A673 (cell line): ENCODE measurements at regions not wholly inside any gene's neighbourhood (a gene's known extent, or its start where the extent isn't known, plus 50 kb on each side); places are given as distances from the start of the nearest gene placed in this dataset.

ENCODE experiments used
- BruUV-seq: library from RNA; stranded (reverse); fragments of 400-500 nt; replicated peaks from 2 replicates; lab custom pipeline; 2021; lab: Mats Ljungman, UMichigan
- CTCF ChIA-PET: fragments of 300-600 bp; sonication (Branson Sonifier 250); formaldehyde crosslinking; loops from one replicate; lab custom pipeline; 2022; ENCODE audit warnings: antibody characterized with exemption; lab: Charles Lee
- POLR2A ChIA-PET: fragments of 300-600 bp; sonication (Branson Sonifier 250); formaldehyde crosslinking; loops from one replicate; lab custom pipeline; 2022; ENCODE audit warnings: antibody characterized with exemption; ENCODE audit not compliant: low non-redundant PET; lab: Charles Lee
- DNase-seq: peaks from one replicate; pipeline ENCODE4 v3.0.0-alpha.2; 2015; ENCODE audit warnings: low spot score
- H3K27ac ChIP-seq: fragments of 200-600 bp; sonication (generic); 2 replicates; pipeline ENCODE4 v1.5.1; 2016; ENCODE audit warnings: mixed run types, low read depth, mild to moderate bottlenecking, mixed read lengths, antibody characterized with exemption, low read length; ENCODE audit not compliant: poor library complexity, severe bottlenecking
- H3K27me3 ChIP-seq: fragments of 200-600 bp; sonication (generic); replicated peaks from 2 replicates; pipeline ENCODE4 v1.6.1; 2017; ENCODE audit warnings: mixed run types, low read depth, mild to moderate bottlenecking, mixed read lengths, antibody characterized with exemption, low read length; ENCODE audit not compliant: insufficient read depth, poor library complexity
- H3K36me3 ChIP-seq: fragments of 200-600 bp; sonication (generic); 2 replicates; pipeline ENCODE4 v1.6.1; 2016; ENCODE audit warnings: mixed run types, mild to moderate bottlenecking, mixed read lengths, antibody characterized with exemption, low read length; ENCODE audit not compliant: insufficient read depth, poor library complexity, severe bottlenecking
- H3K4me1 ChIP-seq: fragments of 200-600 bp; sonication (generic); 2 replicates; pipeline ENCODE4 v1.6.1; 2017; ENCODE audit warnings: mixed run types, mild to moderate bottlenecking, mixed read lengths, antibody characterized with exemption, low read length; ENCODE audit not compliant: insufficient read depth, poor library complexity, severe bottlenecking
- H3K4me3 ChIP-seq: fragments of 200-600 bp; sonication (generic); 2 replicates; pipeline ENCODE4 v1.5.1; 2016; ENCODE audit warnings: low read depth, mixed run types, mild to moderate bottlenecking, mixed read lengths, low read length; ENCODE audit not compliant: poor library complexity, severe bottlenecking
- H3K9me3 ChIP-seq: fragments of 200-600 bp; sonication (generic); 2 replicates; pipeline ENCODE4 v1.6.1; 2016; ENCODE audit warnings: mixed run types, low read depth, mild to moderate bottlenecking, mixed read lengths, antibody characterized with exemption, low read length; ENCODE audit not compliant: poor library complexity, severe bottlenecking
- EZH2 ChIP-seq: fragments of 200-600 bp; sonication (generic); IDR thresholded peaks from 2 replicates; pipeline ENCODE4 v1.6.1; 2017; ENCODE audit warnings: borderline replicate concordance, low read depth, mild to moderate bottlenecking, mixed read lengths, antibody characterized with exemption, low read length; ENCODE audit not compliant: poor library complexity, severe bottlenecking
- intact Hi-C: fragments of 100-400 bp; cut with micrococcal nuclease; formaldehyde crosslinking; loops from one replicate; pipeline ENCODE4 v1.10.0; 2022; ENCODE audit not compliant: unreplicated experiment
- TF ChIP-seq, protein P1 (sequence below): fragments of 300-800, 200-600 bp; sonication (generic); conservative IDR thresholded peaks from 2 replicates; pipeline ENCODE4 v1.5.1; 2017; ENCODE audit warnings: low read depth, mild to moderate bottlenecking, antibody characterized with exemption, low read length, moderate library complexity, mixed read lengths

- TF ChIP-seq EZH2, result no peak
- TF ChIP-seq, protein P1, sequence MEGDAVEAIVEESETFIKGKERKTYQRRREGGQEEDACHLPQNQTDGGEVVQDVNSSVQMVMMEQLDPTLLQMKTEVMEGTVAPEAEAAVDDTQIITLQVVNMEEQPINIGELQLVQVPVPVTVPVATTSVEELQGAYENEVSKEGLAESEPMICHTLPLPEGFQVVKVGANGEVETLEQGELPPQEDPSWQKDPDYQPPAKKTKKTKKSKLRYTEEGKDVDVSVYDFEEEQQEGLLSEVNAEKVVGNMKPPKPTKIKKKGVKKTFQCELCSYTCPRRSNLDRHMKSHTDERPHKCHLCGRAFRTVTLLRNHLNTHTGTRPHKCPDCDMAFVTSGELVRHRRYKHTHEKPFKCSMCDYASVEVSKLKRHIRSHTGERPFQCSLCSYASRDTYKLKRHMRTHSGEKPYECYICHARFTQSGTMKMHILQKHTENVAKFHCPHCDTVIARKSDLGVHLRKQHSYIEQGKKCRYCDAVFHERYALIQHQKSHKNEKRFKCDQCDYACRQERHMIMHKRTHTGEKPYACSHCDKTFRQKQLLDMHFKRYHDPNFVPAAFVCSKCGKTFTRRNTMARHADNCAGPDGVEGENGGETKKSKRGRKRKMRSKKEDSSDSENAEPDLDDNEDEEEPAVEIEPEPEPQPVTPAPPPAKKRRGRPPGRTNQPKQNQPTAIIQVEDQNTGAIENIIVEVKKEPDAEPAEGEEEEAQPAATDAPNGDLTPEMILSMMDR, result peak; percentile 24; the same call in 1 of the 2 replicates
- Histone ChIP-seq H3K4me3 (no peak overlapping the region), H3K9me3 (no peaks in the 10 kb centered on the region), H3K36me3 (no peaks in the 10 kb centered on the region), H3K27ac (no peak overlapping the region), H3K27me3 (no peaks in the 10 kb centered on the region), H3K4me1 (no peaks in the 10 kb centered on the region)
- BruUV-seq, result no TSS peak
- intact Hi-C loops, result no loop called here
- DNase-seq, result no peak
- ChIA-PET POLR2A (no interaction called here), CTCF (no interaction called here)
These were observed 488.5 kb downstream of the QKI start for GRCh38 chr6:163902993-163903392.

DNA sequence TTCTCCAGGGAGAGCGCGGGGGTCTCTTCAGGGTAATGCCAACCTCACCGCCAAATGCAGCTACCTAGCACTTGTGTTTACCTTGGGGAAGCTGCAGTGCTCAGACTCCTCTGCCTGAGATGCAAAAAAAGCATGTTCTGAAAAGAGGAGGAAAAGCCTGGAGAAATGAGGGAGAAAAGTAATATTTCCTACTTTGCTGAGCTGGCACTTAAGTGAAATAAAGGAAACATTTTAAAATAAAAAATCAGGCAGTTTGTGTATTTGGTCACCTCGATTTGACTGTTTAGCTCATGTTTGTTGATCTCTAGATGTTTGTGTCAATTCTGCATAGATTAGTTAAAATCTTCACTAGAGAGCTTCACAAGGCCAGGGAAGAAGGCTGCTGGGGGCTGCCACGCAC, 487.2 kb downstream of the QKI start:
- no peak for DNase-seq
- intact Hi-C loops, result no loop called here
- Histone ChIP-seq H3K27ac (no peak overlapping the region), H3K9me3 (no peaks in the 10 kb centered on the region), H3K4me3 (no peak overlapping the region), H3K4me1 (no peaks in the 10 kb centered on the region), H3K27me3 (no peaks in the 10 kb centered on the region), H3K36me3 (no peaks in the 10 kb centered on the region)
- CTCF ChIA-PET, result interaction anchor here (0.7 kb wide), 1 partner anchor 475 kb away, joined by 6 read pairs; no protein-coding TSS in a partner anchor
- POLR2A ChIA-PET, result no interaction called here
- TF ChIP-seq, protein P1, result no peak
- TF ChIP-seq EZH2, result no peak
- no TSS peak for BruUV-seq

DNA sequence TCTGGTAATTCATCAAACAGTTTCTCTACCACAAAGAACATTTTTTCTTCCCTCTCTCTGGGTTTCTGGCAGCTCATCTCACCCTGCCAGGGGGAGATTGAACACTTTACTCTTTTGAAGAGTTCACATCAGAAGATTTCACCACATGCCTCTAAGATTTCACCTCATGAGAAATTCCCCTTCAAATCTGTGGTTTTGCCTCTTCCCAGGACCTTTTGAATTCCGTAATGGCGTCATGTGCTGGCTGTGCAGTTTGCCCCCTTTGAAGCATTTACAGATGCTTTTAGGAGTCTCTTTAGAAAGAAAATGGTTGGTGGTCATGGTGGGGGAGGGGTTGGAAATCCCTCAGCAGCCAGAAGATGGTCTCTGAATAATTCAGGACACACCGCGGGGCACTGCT, 486.1 kb downstream of the QKI start:
- H3K9me3 ChIP-seq, result no peaks in the 10 kb centered on the region
- H3K4me3 ChIP-seq, result no peak overlapping the region
- no TSS peak for BruUV-seq
- POLR2A ChIA-PET, result interaction anchor here (0.5 kb wide), 1 partner anchor 1015 kb away, joined by 3 read pairs; no protein-coding TSS in a partner anchor
- DNase-seq, result no peak
- H3K4me1 ChIP-seq, result no peaks in the 10 kb centered on the region
- H3K36me3 ChIP-seq, result no peaks in the 10 kb centered on the region
- CTCF ChIA-PET, result no interaction called here
- H3K27ac ChIP-seq, result no peak overlapping the region
- TF ChIP-seq, protein P1, result no peak
- no peak for TF ChIP-seq EZH2
- H3K27me3 ChIP-seq, result no peaks in the 10 kb centered on the region
- intact Hi-C loops, result no loop called here
